Liver (tissue), 3 donors: ENCODE measurements at regions not wholly inside any gene's neighbourhood (a gene's known extent, or its start where the extent isn't known, plus 50 kb on each side); places are given as distances from the start of the nearest gene placed in this dataset.

Experiments
- CTCF ChIP-seq: fragments of 150-350 bp; IDR thresholded peaks from 2 replicates; pipeline ENCODE4 v1.5.1; 2017; ENCODE audit warnings: improper control_type of control experiment, low read depth, low read length; ENCODE audit not compliant: missing input control
- GABPA ChIP-seq, 2 donors: IDR thresholded peaks in 1 of 2; conservative IDR thresholded peaks in 1 of 2; 2 replicates each; pipeline ENCODE4 v1.6.1; 2016; ENCODE audit warnings: antibody characterized with exemption in 2 of 2, mild to moderate bottlenecking in 1 of 2, moderate library complexity in 1 of 2
- JUND ChIP-seq, 2 donors: IDR thresholded peaks; 2 replicates each; pipeline ENCODE4 v1.6.1; 2016; ENCODE audit warnings: antibody characterized with exemption in 2 of 2
- REST ChIP-seq: IDR thresholded peaks from 2 replicates; pipeline ENCODE4 v1.6.1; 2016; ENCODE audit warnings: antibody characterized with exemption, mild to moderate bottlenecking
- RXRA ChIP-seq, 2 donors: IDR thresholded peaks; 2 replicates each; pipeline ENCODE4 v1.6.1; 2017 to 2018; ENCODE audit warnings: antibody characterized with exemption in 2 of 2, mild to moderate bottlenecking in 1 of 2
- TAF1 ChIP-seq: conservative IDR thresholded peaks from 2 replicates; pipeline ENCODE4 v1.6.1; 2016; ENCODE audit warnings: antibody characterized with exemption, mild to moderate bottlenecking
- YY1 ChIP-seq: IDR thresholded peaks from 2 replicates; pipeline ENCODE4 v1.6.1; 2016; ENCODE audit warnings: antibody characterized with exemption, mild to moderate bottlenecking
- TF ChIP-seq, protein P1 (sequence below): IDR thresholded peaks from 2 replicates; pipeline ENCODE4 v1.6.1; 2016; ENCODE audit warnings: antibody characterized with exemption
- TF ChIP-seq, protein P2 (sequence below): IDR thresholded peaks from 2 replicates; pipeline ENCODE4 v1.6.1; 2016; ENCODE audit warnings: antibody characterized with exemption
- donor health status: healthy.
- donor health status: healthy.

- TF ChIP-seq CTCF (no peak), TAF1 (no peak), JUND (IDR thresholded peaks at IDR 0.05) (no peak), GABPA (IDR thresholded peaks at IDR 0.05 in 1 of 2, conservative IDR thresholded peaks at IDR 0.05 in 1 of 2) (no peak), RXRA (IDR thresholded peaks at IDR 0.05) (no peak), REST (no peak), YY1 (no peak)
- TF ChIP-seq, protein P1, sequence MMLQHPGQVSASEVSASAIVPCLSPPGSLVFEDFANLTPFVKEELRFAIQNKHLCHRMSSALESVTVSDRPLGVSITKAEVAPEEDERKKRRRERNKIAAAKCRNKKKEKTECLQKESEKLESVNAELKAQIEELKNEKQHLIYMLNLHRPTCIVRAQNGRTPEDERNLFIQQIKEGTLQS: no peak
- TF ChIP-seq, protein P2, sequence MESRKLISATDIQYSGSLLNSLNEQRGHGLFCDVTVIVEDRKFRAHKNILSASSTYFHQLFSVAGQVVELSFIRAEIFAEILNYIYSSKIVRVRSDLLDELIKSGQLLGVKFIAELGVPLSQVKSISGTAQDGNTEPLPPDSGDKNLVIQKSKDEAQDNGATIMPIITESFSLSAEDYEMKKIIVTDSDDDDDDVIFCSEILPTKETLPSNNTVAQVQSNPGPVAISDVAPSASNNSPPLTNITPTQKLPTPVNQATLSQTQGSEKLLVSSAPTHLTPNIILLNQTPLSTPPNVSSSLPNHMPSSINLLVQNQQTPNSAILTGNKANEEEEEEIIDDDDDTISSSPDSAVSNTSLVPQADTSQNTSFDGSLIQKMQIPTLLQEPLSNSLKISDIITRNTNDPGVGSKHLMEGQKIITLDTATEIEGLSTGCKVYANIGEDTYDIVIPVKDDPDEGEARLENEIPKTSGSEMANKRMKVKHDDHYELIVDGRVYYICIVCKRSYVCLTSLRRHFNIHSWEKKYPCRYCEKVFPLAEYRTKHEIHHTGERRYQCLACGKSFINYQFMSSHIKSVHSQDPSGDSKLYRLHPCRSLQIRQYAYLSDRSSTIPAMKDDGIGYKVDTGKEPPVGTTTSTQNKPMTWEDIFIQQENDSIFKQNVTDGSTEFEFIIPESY: no peak
Measured at GRCh38 chr7:131190146-131190545, 137.5 kb upstream of the MKLN1 start.
